B cell (primary cell): ENCODE measurements at regions not wholly inside any gene's neighbourhood (a gene's known extent, or its start where the extent isn't known, plus 50 kb on each side); places are given as distances from the start of the nearest gene placed in this dataset.
"Not testable (repeated sequence)": the region's sequence is repeated elsewhere in the genome, so short reads cannot be mapped to it uniquely, and the experiment has no call there.

Experiments
- ATAC-seq: fragments of 200-7000 bp; cut with Tn5 transposase; one replicate; pipeline ENCODE4 v1.10.0; 2021; ENCODE audit warnings: low read depth, mild to moderate bottlenecking, moderate number of reproducible peaks, moderate library complexity
- CTCF ChIA-PET: fragments of 350-600 bp; sonication (Branson Sonifier 250); formaldehyde crosslinking; loops from one replicate; lab custom pipeline; 2021; ENCODE audit warnings: antibody characterized with exemption, inconsistent platforms; lab: Charles Lee
- POLR2A ChIA-PET: fragments of 350-600 bp; sonication (Branson Sonifier 250); formaldehyde crosslinking; loops from one replicate; lab custom pipeline; 2021; ENCODE audit warnings: antibody characterized with exemption; lab: Charles Lee
- DNase-seq: peaks from one replicate; pipeline ENCODE4 v3.0.0; 2013
- H2AFZ ChIP-seq: 2 replicates; pipeline ENCODE4 v1.6.1; 2012; ENCODE audit warnings: mild to moderate bottlenecking, low read depth, low read length; ENCODE audit not compliant: insufficient read depth, poor library complexity, severe bottlenecking
- H3K27ac ChIP-seq, 2 donors: 1 replicate in 1 of 2; 2 replicates in 1 of 2; pipeline ENCODE4 v1.5.1; 2012 to 2013; ENCODE audit warnings: low read length in 2 of 2, mild to moderate bottlenecking in 2 of 2, moderate library complexity in 1 of 2
- H3K27me3 ChIP-seq, 4 experiments: fragments of 200-600 bp in 1 of 4; sonication (generic) in 1 of 4; replicated peaks in 1 of 4; 1 replicate in 2 of 4; 2 replicates in 2 of 4; pipeline versions ENCODE4 v1.6.1 to v1.7.0; 2013 to 2016; ENCODE audit warnings: low read length in 3 of 4, mild to moderate bottlenecking in 2 of 4, mixed read lengths in 1 of 4, moderate library complexity in 1 of 4; ENCODE audit not compliant: insufficient read depth in 4 of 4, control insufficient read depth in 3 of 4; ENCODE audit errors: control extremely low read depth in 1 of 4
- H3K36me3 ChIP-seq, 2 experiments: replicated peaks in 1 of 2; 1 replicate in 1 of 2; 2 replicates in 1 of 2; pipeline versions ENCODE4 v1.6.1 to v1.7.1; 2013; ENCODE audit warnings: low read length in 1 of 2; ENCODE audit not compliant: insufficient read depth in 2 of 2, control insufficient read depth in 1 of 2; ENCODE audit errors: control extremely low read depth in 1 of 2, extremely low read depth in 1 of 2
- H3K4me1 ChIP-seq, 2 donors: fragments of 200-600 bp in 1 of 2; sonication (generic) in 1 of 2; 1 replicate in 1 of 2; 2 replicates in 1 of 2; pipeline versions ENCODE4 v1.5.1 to v1.6.1; 2013 to 2017; ENCODE audit warnings: low read length in 2 of 2; ENCODE audit not compliant: control insufficient read depth in 2 of 2, insufficient read depth in 2 of 2
- H3K4me2 ChIP-seq: replicated peaks from 2 replicates; pipeline ENCODE3; 2012; ENCODE audit warnings: mild to moderate bottlenecking, low read depth, low read length; ENCODE audit not compliant: poor library complexity, severe bottlenecking
- H3K4me3 ChIP-seq, 5 experiments: fragments of 200-600 bp in 1 of 5; sonication (generic) in 1 of 5; 1 replicate in 3 of 5; 2 replicates in 2 of 5; pipeline versions ENCODE4 v1.5.1 to v1.7.0; 2011 to 2016; ENCODE audit warnings: low read length in 4 of 5, mild to moderate bottlenecking in 4 of 5, low read depth in 2 of 5, control low read depth in 1 of 5, moderate library complexity in 1 of 5; ENCODE audit not compliant: insufficient read depth in 1 of 5; ENCODE audit errors: control extremely low read depth in 1 of 5, extremely low read depth in 1 of 5
- H3K79me2 ChIP-seq: fragments of 200-600 bp; sonication (generic); one replicate; pipeline ENCODE4 v1.6.0; 2016; ENCODE audit warnings: low read length; ENCODE audit not compliant: control insufficient read depth, insufficient read depth
- H3K9ac ChIP-seq: fragments of 200-600 bp; sonication (generic); 2 replicates; pipeline ENCODE4 v1.6.1; 2017; ENCODE audit warnings: mild to moderate bottlenecking, low read length, moderate library complexity
- H3K9me3 ChIP-seq, 3 donors: one replicate each; pipeline versions ENCODE4 v1.6.1 to v1.7.1; 2013; ENCODE audit warnings: low read length in 2 of 3; ENCODE audit not compliant: control insufficient read depth in 2 of 3, insufficient read depth in 1 of 3; ENCODE audit errors: control extremely low read depth in 1 of 3
- H4K20me1 ChIP-seq: 2 replicates; pipeline ENCODE4 v1.6.0; 2012; ENCODE audit warnings: mild to moderate bottlenecking, low read length; ENCODE audit not compliant: insufficient read depth, control insufficient read depth, poor library complexity, severe bottlenecking
- H3K27ac Mint-ChIP-seq: one replicate; pipeline ENCODE4 v1.8.0; 2021; ENCODE audit warnings: mixed read lengths
- H3K27me3 Mint-ChIP-seq: one replicate; pipeline ENCODE4 v1.8.0; 2021; ENCODE audit warnings: mixed read lengths
- H3K4me1 Mint-ChIP-seq: one replicate; pipeline ENCODE4 v1.8.0; 2021; ENCODE audit warnings: mixed read lengths
- H3K4me3 Mint-ChIP-seq: one replicate; pipeline ENCODE4 v1.8.0; 2021; ENCODE audit warnings: mixed read lengths
- H3K9me3 Mint-ChIP-seq: one replicate; pipeline ENCODE4 v1.8.0; 2022; ENCODE audit warnings: mixed read lengths; ENCODE audit not compliant: insufficient read depth
- CTCF ChIP-seq: fragments of 200-600 bp; IDR thresholded peaks from one replicate; pipeline ENCODE4 v1.8.0; 2022; ENCODE audit warnings: antibody characterized with exemption, mild to moderate bottlenecking
- EZH2 ChIP-seq: IDR thresholded peaks from 2 replicates; pipeline ENCODE4 v1.6.1; 2012; ENCODE audit warnings: borderline replicate concordance, low read depth, mild to moderate bottlenecking, moderate library complexity, low read length; ENCODE audit not compliant: insufficient read depth, poor library complexity, severe bottlenecking
- WGBS: methylation state at CpG from one replicate; pipeline ENCODE4 v1.1.5; 2013; ENCODE audit warnings: missing lambda C conversion rate; ENCODE audit not compliant: insufficient coverage; 5-methylcytosine and 5-hydroxymethylcytosine counted together
- intact Hi-C: fragments of 100-400 bp; cut with micrococcal nuclease; formaldehyde crosslinking; loops from one replicate; pipeline ENCODE4 v1.10.0; 2022

- H3K79me2 ChIP-seq, result no peaks in the 10 kb centered on the region
- no peak overlapping the region for H3K4me2 ChIP-seq
- no peak for DNase-seq
- intact Hi-C loops, result no loop called here
- no peaks in the 10 kb centered on the region for H3K27me3 Mint-ChIP-seq
- H3K4me3 Mint-ChIP-seq, result no peak overlapping the region
- no peak overlapping the region for H3K9ac ChIP-seq
- no peaks in the 10 kb centered on the region for H3K4me1 Mint-ChIP-seq
- no peaks in the 10 kb centered on the region for H3K27me3 ChIP-seq
- no peak overlapping the region for H2AFZ ChIP-seq
- H3K36me3 ChIP-seq, result no peaks in the 10 kb centered on the region
- 81% methylated on average over 4 of the region's 5 CpGs for WGBS
- no peaks in the 10 kb centered on the region for H3K4me1 ChIP-seq
- no peaks in the 10 kb centered on the region for H4K20me1 ChIP-seq
- no peaks in the 10 kb centered on the region for H3K9me3 ChIP-seq
- no peak overlapping the region for H3K27ac Mint-ChIP-seq
- peaks cover 4% of the 10 kb centered on the region for H3K9me3 Mint-ChIP-seq
- no peak for ATAC-seq
- no peak overlapping the region for H3K4me3 ChIP-seq
- POLR2A ChIA-PET, result no interaction called here
- no peak overlapping the region for H3K27ac ChIP-seq
- CTCF ChIA-PET, result no interaction called here
- TF ChIP-seq CTCF (no peak), EZH2 (no peak)
Measured at GRCh38 chr9:106486685-106487084, 376.3 kb upstream of the ZNF462 start.

GRCh38 chr9:106487266-106487665 lies 375.7 kb upstream of the ZNF462 start:
- Histone ChIP-seq H3K9me3 (peaks cover 0 to 4% (median 0%) of the 10 kb centered on the region in 3 donors), H3K79me2 (no peaks in the 10 kb centered on the region), H3K27me3 (no peaks in the 10 kb centered on the region), H2AFZ (no peak overlapping the region), H3K4me3 (no peak overlapping the region), H3K36me3 (no peaks in the 10 kb centered on the region), H3K4me2 (no peak overlapping the region), H3K27ac (no peak overlapping the region), H3K4me1 (no peaks in the 10 kb centered on the region), H3K9ac (no peak overlapping the region), H4K20me1 (no peaks in the 10 kb centered on the region)
- POLR2A ChIA-PET, result no interaction called here
- no peaks in the 10 kb centered on the region for H3K27me3 Mint-ChIP-seq
- H3K9me3 Mint-ChIP-seq, result peaks cover 4% of the 10 kb centered on the region
- H3K4me1 Mint-ChIP-seq, result no peaks in the 10 kb centered on the region
- WGBS, result 87% methylated on average over 3 of the region's 3 CpGs
- no peak overlapping the region for H3K4me3 Mint-ChIP-seq
- CTCF ChIA-PET, result no interaction called here
- intact Hi-C loops, result no loop called here
- no peak for DNase-seq
- no peak overlapping the region for H3K27ac Mint-ChIP-seq
- no peak for TF ChIP-seq CTCF
- no peak for TF ChIP-seq EZH2
- no peak for ATAC-seq

GRCh38 chr9:106492126-106492525 lies 370.8 kb upstream of the ZNF462 start:
- H4K20me1 ChIP-seq, H2AFZ ChIP-seq, H3K4me1 ChIP-seq, intact Hi-C loops, ATAC-seq, POLR2A ChIA-PET, DNase-seq, H3K9ac ChIP-seq, H3K4me3 Mint-ChIP-seq, H3K36me3 ChIP-seq, H3K9me3 Mint-ChIP-seq, H3K27me3 Mint-ChIP-seq, H3K27ac ChIP-seq, H3K4me2 ChIP-seq, H3K27me3 ChIP-seq, H3K27ac Mint-ChIP-seq, H3K4me3 ChIP-seq, H3K79me2 ChIP-seq, H3K4me1 Mint-ChIP-seq, CTCF ChIA-PET: not testable (repeated sequence)
- WGBS, result 86% methylated on average over 7 of the region's 7 CpGs
- peaks cover 0 to 11% (median 0%) of the 10 kb centered on the region in 3 donors for H3K9me3 ChIP-seq
